A673 (cell line): ENCODE measurements at regions not wholly inside any gene's neighbourhood (a gene's known extent, or its start where the extent isn't known, plus 50 kb on each side); places are given as distances from the start of the nearest gene placed in this dataset.

ENCODE experiments used
- BruUV-seq: library from RNA; stranded (reverse); fragments of 400-500 nt; replicated peaks from 2 replicates; lab custom pipeline; 2021; lab: Mats Ljungman, UMichigan
- CTCF ChIA-PET: fragments of 300-600 bp; sonication (Branson Sonifier 250); formaldehyde crosslinking; loops from one replicate; lab custom pipeline; 2022; ENCODE audit warnings: antibody characterized with exemption; lab: Charles Lee
- POLR2A ChIA-PET: fragments of 300-600 bp; sonication (Branson Sonifier 250); formaldehyde crosslinking; loops from one replicate; lab custom pipeline; 2022; ENCODE audit warnings: antibody characterized with exemption; ENCODE audit not compliant: low non-redundant PET; lab: Charles Lee
- DNase-seq: peaks from one replicate; pipeline ENCODE4 v3.0.0-alpha.2; 2015; ENCODE audit warnings: low spot score
- H3K27ac ChIP-seq: fragments of 200-600 bp; sonication (generic); 2 replicates; pipeline ENCODE4 v1.5.1; 2016; ENCODE audit warnings: mixed run types, low read depth, mild to moderate bottlenecking, mixed read lengths, antibody characterized with exemption, low read length; ENCODE audit not compliant: poor library complexity, severe bottlenecking
- H3K27me3 ChIP-seq: fragments of 200-600 bp; sonication (generic); replicated peaks from 2 replicates; pipeline ENCODE4 v1.6.1; 2017; ENCODE audit warnings: mixed run types, low read depth, mild to moderate bottlenecking, mixed read lengths, antibody characterized with exemption, low read length; ENCODE audit not compliant: insufficient read depth, poor library complexity
- H3K36me3 ChIP-seq: fragments of 200-600 bp; sonication (generic); 2 replicates; pipeline ENCODE4 v1.6.1; 2016; ENCODE audit warnings: mixed run types, mild to moderate bottlenecking, mixed read lengths, antibody characterized with exemption, low read length; ENCODE audit not compliant: insufficient read depth, poor library complexity, severe bottlenecking
- H3K4me1 ChIP-seq: fragments of 200-600 bp; sonication (generic); 2 replicates; pipeline ENCODE4 v1.6.1; 2017; ENCODE audit warnings: mixed run types, mild to moderate bottlenecking, mixed read lengths, antibody characterized with exemption, low read length; ENCODE audit not compliant: insufficient read depth, poor library complexity, severe bottlenecking
- H3K4me3 ChIP-seq: fragments of 200-600 bp; sonication (generic); 2 replicates; pipeline ENCODE4 v1.5.1; 2016; ENCODE audit warnings: low read depth, mixed run types, mild to moderate bottlenecking, mixed read lengths, low read length; ENCODE audit not compliant: poor library complexity, severe bottlenecking
- H3K9me3 ChIP-seq: fragments of 200-600 bp; sonication (generic); 2 replicates; pipeline ENCODE4 v1.6.1; 2016; ENCODE audit warnings: mixed run types, low read depth, mild to moderate bottlenecking, mixed read lengths, antibody characterized with exemption, low read length; ENCODE audit not compliant: poor library complexity, severe bottlenecking
- CTCF ChIP-seq: fragments of 300-800, 200-600 bp; sonication (generic); conservative IDR thresholded peaks from 2 replicates; pipeline ENCODE4 v1.5.1; 2017; ENCODE audit warnings: low read depth, mild to moderate bottlenecking, antibody characterized with exemption, low read length, moderate library complexity, mixed read lengths
- EZH2 ChIP-seq: fragments of 200-600 bp; sonication (generic); IDR thresholded peaks from 2 replicates; pipeline ENCODE4 v1.6.1; 2017; ENCODE audit warnings: borderline replicate concordance, low read depth, mild to moderate bottlenecking, mixed read lengths, antibody characterized with exemption, low read length; ENCODE audit not compliant: poor library complexity, severe bottlenecking
- intact Hi-C: fragments of 100-400 bp; cut with micrococcal nuclease; formaldehyde crosslinking; loops from one replicate; pipeline ENCODE4 v1.10.0; 2022; ENCODE audit not compliant: unreplicated experiment

DNA sequence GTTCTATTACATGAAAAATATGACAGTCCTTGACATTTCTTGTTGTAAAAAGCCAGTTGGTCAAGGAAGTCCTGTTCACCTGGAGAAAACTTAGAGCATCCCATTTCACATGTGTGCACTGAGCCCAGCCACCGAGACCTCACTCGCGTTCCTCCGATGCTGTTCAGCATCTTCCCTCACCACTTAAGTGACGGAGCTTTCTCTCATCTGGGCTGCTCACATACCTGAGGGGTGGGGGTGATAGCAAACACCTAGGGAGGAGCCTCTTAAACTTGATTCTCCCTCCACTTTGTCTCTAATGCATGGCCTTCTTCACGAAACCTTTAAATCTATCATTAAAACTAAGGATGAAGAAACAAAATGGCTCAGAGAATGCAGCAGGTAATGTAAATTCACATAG is 950.2 kb downstream of the GATA3 start:
- Histone ChIP-seq H3K27me3 (no peaks in the 10 kb centered on the region), H3K4me3 (no peak overlapping the region), H3K36me3 (no peaks in the 10 kb centered on the region), H3K9me3 (no peaks in the 10 kb centered on the region), H3K4me1 (no peaks in the 10 kb centered on the region), H3K27ac (no peak overlapping the region)
- POLR2A ChIA-PET, result no interaction called here
- no TSS peak for BruUV-seq
- DNase-seq, result no peak
- CTCF ChIA-PET, result interaction anchor here (0.6 kb wide), 1 partner anchor 205 kb away, joined by 3 read pairs; no protein-coding TSS in a partner anchor
- TF ChIP-seq CTCF, result no peak
- no peak for TF ChIP-seq EZH2
- intact Hi-C loops, result no loop called here

- no peaks in the 10 kb centered on the region for H3K4me1 ChIP-seq
- H3K27me3 ChIP-seq, result no peaks in the 10 kb centered on the region
- no peaks in the 10 kb centered on the region for H3K36me3 ChIP-seq
- no TSS peak for BruUV-seq
- ChIA-PET POLR2A (no interaction called here), CTCF (no interaction called here)
- no peak for TF ChIP-seq CTCF
- TF ChIP-seq EZH2, result no peak
- no peaks in the 10 kb centered on the region for H3K9me3 ChIP-seq
- H3K4me3 ChIP-seq, result no peak overlapping the region
- H3K27ac ChIP-seq, result no peak overlapping the region
- intact Hi-C loops, result no loop called here
- DNase-seq, result no peak
Observed at GRCh38 chr10:9009505-9009904, 955.0 kb downstream of the GATA3 start.

- Histone ChIP-seq H3K4me3 (no peak overlapping the region), H3K27me3 (no peaks in the 10 kb centered on the region), H3K36me3 (no peaks in the 10 kb centered on the region), H3K4me1 (no peaks in the 10 kb centered on the region), H3K27ac (no peak overlapping the region), H3K9me3 (no peaks in the 10 kb centered on the region)
- no peak for TF ChIP-seq CTCF
- no peak for TF ChIP-seq EZH2
- intact Hi-C loops, result no loop called here
- CTCF ChIA-PET, result no interaction called here
- POLR2A ChIA-PET, result no interaction called here
- no peak for DNase-seq
- no TSS peak for BruUV-seq
Observed at GRCh38 chr10:9010093-9010492, 955.6 kb downstream of the GATA3 start.
